Mucosa of gallbladder (tissue), 1 donor: ENCODE measurements at regions not wholly inside any gene's neighbourhood (a gene's known extent, or its start where the extent isn't known, plus 50 kb on each side); places are given as distances from the start of the nearest gene placed in this dataset.

Experiments
- DNase-seq: peaks from one replicate; pipeline ENCODE4 v3.0.0-alpha.2; 2020; ENCODE audit warnings: low spot score
- donor health status: DM: no; HTN: no; CAD: no.

- no peak for DNase-seq
These were observed 337.0 kb downstream of the PTEN start for GRCh38 chr10:88200312-88201032.

GRCh38 chr10:88205842-88206446, 342.5 kb downstream of the PTEN start:
- no peak for DNase-seq

GRCh38 chr10:88207121-88207546, 343.7 kb downstream of the PTEN start:
- no peak for DNase-seq

GRCh38 chr10:88209231-88209630, 345.8 kb downstream of the PTEN start:
- no peak for DNase-seq

- DNase-seq = no peak
These were observed 346.6 kb downstream of the PTEN start for GRCh38 chr10:88209837-88210561.

GRCh38 chr10:88211230-88211629, 347.8 kb downstream of the PTEN start:
- no peak for DNase-seq

GRCh38 chr10:88212069-88212468, 348.6 kb downstream of the PTEN start:
- no peak for DNase-seq

- no peak for DNase-seq
These were observed 349.7 kb downstream of the PTEN start for GRCh38 chr10:88213065-88213605.

- no peak for DNase-seq
These were observed 353.6 kb downstream of the PTEN start for GRCh38 chr10:88216976-88217375.

GRCh38 chr10:88218362-88218761, 354.9 kb downstream of the PTEN start:
- no peak for DNase-seq

GRCh38 chr10:88219753-88220152, 356.3 kb downstream of the PTEN start:
- DNase-seq = no peak

- no peak for DNase-seq
These were observed 357.9 kb downstream of the PTEN start for GRCh38 chr10:88221010-88221973.

- no peak for DNase-seq
These were observed 359.5 kb downstream of the PTEN start for GRCh38 chr10:88222881-88223280.
